Panc1 (cell line): ENCODE measurements at regions not wholly inside any gene's neighbourhood (a gene's known extent, or its start where the extent isn't known, plus 50 kb on each side); places are given as distances from the start of the nearest gene placed in this dataset.

Source experiments
- ATAC-seq: fragments of 200-7000 bp; cut with Tn5 transposase; 2 replicates; pipeline ENCODE4 v1.9.1; 2020; ENCODE audit warnings: mild to moderate bottlenecking, moderate library complexity
- BruUV-seq: library from RNA; stranded (reverse); fragments of 400-500 nt; replicated peaks from 2 replicates; lab custom pipeline; 2021; lab: Mats Ljungman, UMichigan
- CTCF ChIA-PET: fragments of 300-600 bp; sonication (Branson Sonifier 250); formaldehyde crosslinking; loops from one replicate; lab custom pipeline; 2022; ENCODE audit warnings: antibody characterized with exemption; lab: Charles Lee
- POLR2A ChIA-PET: fragments of 300-600 bp; sonication (Branson Sonifier 250); formaldehyde crosslinking; loops from one replicate; lab custom pipeline; 2022; ENCODE audit warnings: antibody characterized with exemption; lab: Charles Lee
- DNase-seq: peaks from one replicate; pipeline ENCODE4 v3.0.0-alpha.2; 2010; ENCODE audit warnings: low read depth, low spot score
- H3K27ac ChIP-seq: 2 replicates; pipeline ENCODE4 v1.5.1; 2011; ENCODE audit warnings: mild to moderate bottlenecking, low read length, inconsistent platforms
- H3K27me3 ChIP-seq: fragments of 200-500 bp; sonication (Bioruptor generic); 2 replicates; pipeline ENCODE4 v1.6.0; 2014; ENCODE audit warnings: low read length, inconsistent platforms; ENCODE audit not compliant: control insufficient read depth, insufficient read depth
- H3K36me3 ChIP-seq: fragments of 200-500 bp; sonication (Bioruptor generic); 2 replicates; pipeline ENCODE4 v1.5.1; 2014; ENCODE audit warnings: inconsistent platforms, mild to moderate bottlenecking, low read length, moderate library complexity; ENCODE audit not compliant: control insufficient read depth, insufficient read depth
- H3K4me1 ChIP-seq: 2 replicates; pipeline ENCODE4 v1.5.1; 2011; ENCODE audit warnings: inconsistent platforms, mild to moderate bottlenecking, low read length, moderate library complexity; ENCODE audit not compliant: control insufficient read depth, insufficient read depth
- H3K4me3 ChIP-seq, 2 experiments: 2 replicates each; pipeline ENCODE4 v1.5.1; 2011 to 2012; ENCODE audit warnings: low read depth in 2 of 2, low read length in 2 of 2, mild to moderate bottlenecking in 2 of 2, inconsistent platforms in 1 of 2, moderate library complexity in 1 of 2
- H3K9me3 ChIP-seq: fragments of 200-500 bp; sonication (Bioruptor generic); 2 replicates; pipeline ENCODE4 v1.5.1; 2014; ENCODE audit warnings: low read depth, mild to moderate bottlenecking, inconsistent platforms, low read length, moderate library complexity; ENCODE audit not compliant: control insufficient read depth, insufficient read depth
- CTCF ChIP-seq: fragments of 450-650 bp; IDR thresholded peaks from 2 replicates; pipeline ENCODE4 v1.5.1; 2017; ENCODE audit warnings: mild to moderate bottlenecking
- POLR2AphosphoS5 ChIP-seq: IDR thresholded peaks from 2 replicates; pipeline ENCODE4 v1.6.1; 2012; ENCODE audit warnings: mild to moderate bottlenecking, low read depth, low read length, moderate library complexity
- REST ChIP-seq, 2 experiments: IDR thresholded peaks; 2 replicates each; pipeline ENCODE4 v1.6.1; 2011 to 2012; ENCODE audit warnings: low read depth in 2 of 2, control low read depth in 1 of 2, low read length in 1 of 2, mild to moderate bottlenecking in 1 of 2, moderate library complexity in 1 of 2; ENCODE audit not compliant: insufficient read depth in 1 of 2
- SIN3A ChIP-seq: IDR thresholded peaks from 2 replicates; pipeline ENCODE4 v1.6.1; 2012; ENCODE audit warnings: low read depth, mild to moderate bottlenecking, low read length, moderate library complexity, borderline replicate concordance; ENCODE audit not compliant: insufficient read depth
- TCF7L2 ChIP-seq: IDR thresholded peaks from 2 replicates; pipeline ENCODE4 v1.6.1; 2011; ENCODE audit warnings: mild to moderate bottlenecking, low read depth, low read length, inconsistent platforms
- in situ Hi-C: cut with HindIII; loops from 2 replicates; pipeline ENCODE4 v1.10.0; 2016; ENCODE audit warnings: low sequenced_read_pairs, low pct_unique_long_range_greater_than_20kb
- intact Hi-C: fragments of 100-400 bp; cut with micrococcal nuclease; formaldehyde crosslinking; loops from one replicate; pipeline ENCODE4 v1.10.0; 2022; ENCODE audit not compliant: unreplicated experiment

- no peak for TF ChIP-seq SIN3A
- no peak for TF ChIP-seq CTCF
- no peak for TF ChIP-seq POLR2AphosphoS5
- TF ChIP-seq TCF7L2 = no peak
- no peak for TF ChIP-seq REST (IDR thresholded peaks at IDR 0.05; ENCODE audit: insufficient read depth in 1 of 2, low read depth in 2 of 2, low read length in 1 of 2)
- in situ Hi-C loops (no loop called here), intact Hi-C loops (no loop called here)
- no peaks in the 10 kb centered on the region for H3K4me1 ChIP-seq
- H3K4me3 ChIP-seq = no peak overlapping the region
- H3K27me3 ChIP-seq = no peaks in the 10 kb centered on the region
- ChIA-PET POLR2A (no interaction called here), CTCF (no interaction called here)
- no TSS peak for BruUV-seq
- H3K9me3 ChIP-seq = no peaks in the 10 kb centered on the region
- no peaks in the 10 kb centered on the region for H3K36me3 ChIP-seq
- DNase-seq (no peak), ATAC-seq (no peak)
- no peak overlapping the region for H3K27ac ChIP-seq
These were observed 365.3 kb downstream of the MTRR start for GRCh38 chr5:8234179-8234770.

- intact Hi-C loops (no loop called here), in situ Hi-C loops (no loop called here)
- ChIA-PET CTCF (no interaction called here), POLR2A (no interaction called here)
- no peak for DNase-seq
- no peaks in the 10 kb centered on the region for H3K36me3 ChIP-seq
- no peaks in the 10 kb centered on the region for H3K27me3 ChIP-seq
- no TSS peak for BruUV-seq
- no peak overlapping the region for H3K4me3 ChIP-seq
- H3K4me1 ChIP-seq = no peaks in the 10 kb centered on the region
- H3K27ac ChIP-seq = no peak overlapping the region
- TF ChIP-seq SIN3A (no peak), CTCF (no peak), POLR2AphosphoS5 (no peak), REST (IDR thresholded peaks at IDR 0.05; ENCODE audit: insufficient read depth in 1 of 2, low read depth in 2 of 2, low read length in 1 of 2) (no peak), TCF7L2 (no peak)
- no peak for ATAC-seq
- H3K9me3 ChIP-seq = no peaks in the 10 kb centered on the region
These were observed 369.1 kb downstream of the MTRR start for GRCh38 chr5:8238080-8238479.
